GM10266 (cell line): ENCODE measurements at regions not wholly inside any gene's neighbourhood (a gene's known extent, or its start where the extent isn't known, plus 50 kb on each side); places are given as distances from the start of the nearest gene placed in this dataset.

Source experiments
- DNase-seq: peaks from one replicate; pipeline ENCODE4 v3.0.0; 2012; ENCODE audit errors: extremely low spot score
- CTCF ChIP-seq: IDR thresholded peaks from 2 replicates; pipeline ENCODE4 v1.5.1; 2012; ENCODE audit warnings: mild to moderate bottlenecking, low read depth; ENCODE audit not compliant: control insufficient read depth, insufficient read depth; ENCODE audit errors: missing control alignments

- TF ChIP-seq CTCF: no peak
- DNase-seq: no peak
These were observed 214.5 kb upstream of the CTAGE1 start for GRCh38 chr18:22632191-22632590.

- no peak for DNase-seq
- TF ChIP-seq CTCF: no peak
These were observed 216.7 kb upstream of the CTAGE1 start for GRCh38 chr18:22634464-22634863.

GRCh38 chr18:22637787-22638186, 220.1 kb upstream of the CTAGE1 start:
- no peak for DNase-seq
- no peak for TF ChIP-seq CTCF

- no peak for TF ChIP-seq CTCF
- no peak for DNase-seq
These were observed 221.3 kb upstream of the CTAGE1 start for GRCh38 chr18:22639026-22639463.

- DNase-seq: no peak
- TF ChIP-seq CTCF: no peak
These were observed 221.8 kb upstream of the CTAGE1 start for GRCh38 chr18:22639561-22639960.

GRCh38 chr18:22640281-22640842, 222.6 kb upstream of the CTAGE1 start:
- DNase-seq: no peak
- TF ChIP-seq CTCF: no peak

- no peak for DNase-seq
- no peak for TF ChIP-seq CTCF
These were observed 224.2 kb upstream of the CTAGE1 start for GRCh38 chr18:22641958-22642357.
